ENCODE measurements at regions not wholly inside any gene's neighbourhood (a gene's known extent, or its start where the extent isn't known, plus 50 kb on each side); places are given as distances from the start of the nearest gene placed in this dataset.

DNA sequence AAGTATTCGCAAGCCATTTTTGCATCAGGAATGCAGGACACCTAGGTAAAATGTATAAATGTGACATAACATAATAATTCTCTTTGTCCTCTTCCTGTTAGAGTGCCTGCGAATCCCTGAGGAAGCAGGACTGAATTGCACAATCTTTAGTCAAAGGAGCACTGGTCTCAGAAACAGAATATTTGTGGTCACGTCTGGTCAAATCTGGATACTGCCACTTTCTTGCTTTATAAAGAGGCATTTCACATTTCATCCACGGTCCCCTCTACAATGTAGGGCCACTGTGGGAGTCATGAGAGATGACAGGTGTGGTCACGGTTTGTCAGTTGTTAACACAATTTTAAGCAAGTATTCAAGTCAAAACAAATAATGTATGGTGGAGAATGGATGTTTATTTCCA, 564.0 kb downstream of the IRX1 start (continued):
- TF ChIP-seq EZH2phosphoT487 (IDR thresholded peaks at IDR 0.05; ENCODE audit: unreplicated experiment): no peak
- TF ChIP-seq NANOG (IDR thresholded peaks at IDR 0.05; ENCODE audit: borderline replicate concordance): no peak
- TF ChIP-seq, protein P1, sequence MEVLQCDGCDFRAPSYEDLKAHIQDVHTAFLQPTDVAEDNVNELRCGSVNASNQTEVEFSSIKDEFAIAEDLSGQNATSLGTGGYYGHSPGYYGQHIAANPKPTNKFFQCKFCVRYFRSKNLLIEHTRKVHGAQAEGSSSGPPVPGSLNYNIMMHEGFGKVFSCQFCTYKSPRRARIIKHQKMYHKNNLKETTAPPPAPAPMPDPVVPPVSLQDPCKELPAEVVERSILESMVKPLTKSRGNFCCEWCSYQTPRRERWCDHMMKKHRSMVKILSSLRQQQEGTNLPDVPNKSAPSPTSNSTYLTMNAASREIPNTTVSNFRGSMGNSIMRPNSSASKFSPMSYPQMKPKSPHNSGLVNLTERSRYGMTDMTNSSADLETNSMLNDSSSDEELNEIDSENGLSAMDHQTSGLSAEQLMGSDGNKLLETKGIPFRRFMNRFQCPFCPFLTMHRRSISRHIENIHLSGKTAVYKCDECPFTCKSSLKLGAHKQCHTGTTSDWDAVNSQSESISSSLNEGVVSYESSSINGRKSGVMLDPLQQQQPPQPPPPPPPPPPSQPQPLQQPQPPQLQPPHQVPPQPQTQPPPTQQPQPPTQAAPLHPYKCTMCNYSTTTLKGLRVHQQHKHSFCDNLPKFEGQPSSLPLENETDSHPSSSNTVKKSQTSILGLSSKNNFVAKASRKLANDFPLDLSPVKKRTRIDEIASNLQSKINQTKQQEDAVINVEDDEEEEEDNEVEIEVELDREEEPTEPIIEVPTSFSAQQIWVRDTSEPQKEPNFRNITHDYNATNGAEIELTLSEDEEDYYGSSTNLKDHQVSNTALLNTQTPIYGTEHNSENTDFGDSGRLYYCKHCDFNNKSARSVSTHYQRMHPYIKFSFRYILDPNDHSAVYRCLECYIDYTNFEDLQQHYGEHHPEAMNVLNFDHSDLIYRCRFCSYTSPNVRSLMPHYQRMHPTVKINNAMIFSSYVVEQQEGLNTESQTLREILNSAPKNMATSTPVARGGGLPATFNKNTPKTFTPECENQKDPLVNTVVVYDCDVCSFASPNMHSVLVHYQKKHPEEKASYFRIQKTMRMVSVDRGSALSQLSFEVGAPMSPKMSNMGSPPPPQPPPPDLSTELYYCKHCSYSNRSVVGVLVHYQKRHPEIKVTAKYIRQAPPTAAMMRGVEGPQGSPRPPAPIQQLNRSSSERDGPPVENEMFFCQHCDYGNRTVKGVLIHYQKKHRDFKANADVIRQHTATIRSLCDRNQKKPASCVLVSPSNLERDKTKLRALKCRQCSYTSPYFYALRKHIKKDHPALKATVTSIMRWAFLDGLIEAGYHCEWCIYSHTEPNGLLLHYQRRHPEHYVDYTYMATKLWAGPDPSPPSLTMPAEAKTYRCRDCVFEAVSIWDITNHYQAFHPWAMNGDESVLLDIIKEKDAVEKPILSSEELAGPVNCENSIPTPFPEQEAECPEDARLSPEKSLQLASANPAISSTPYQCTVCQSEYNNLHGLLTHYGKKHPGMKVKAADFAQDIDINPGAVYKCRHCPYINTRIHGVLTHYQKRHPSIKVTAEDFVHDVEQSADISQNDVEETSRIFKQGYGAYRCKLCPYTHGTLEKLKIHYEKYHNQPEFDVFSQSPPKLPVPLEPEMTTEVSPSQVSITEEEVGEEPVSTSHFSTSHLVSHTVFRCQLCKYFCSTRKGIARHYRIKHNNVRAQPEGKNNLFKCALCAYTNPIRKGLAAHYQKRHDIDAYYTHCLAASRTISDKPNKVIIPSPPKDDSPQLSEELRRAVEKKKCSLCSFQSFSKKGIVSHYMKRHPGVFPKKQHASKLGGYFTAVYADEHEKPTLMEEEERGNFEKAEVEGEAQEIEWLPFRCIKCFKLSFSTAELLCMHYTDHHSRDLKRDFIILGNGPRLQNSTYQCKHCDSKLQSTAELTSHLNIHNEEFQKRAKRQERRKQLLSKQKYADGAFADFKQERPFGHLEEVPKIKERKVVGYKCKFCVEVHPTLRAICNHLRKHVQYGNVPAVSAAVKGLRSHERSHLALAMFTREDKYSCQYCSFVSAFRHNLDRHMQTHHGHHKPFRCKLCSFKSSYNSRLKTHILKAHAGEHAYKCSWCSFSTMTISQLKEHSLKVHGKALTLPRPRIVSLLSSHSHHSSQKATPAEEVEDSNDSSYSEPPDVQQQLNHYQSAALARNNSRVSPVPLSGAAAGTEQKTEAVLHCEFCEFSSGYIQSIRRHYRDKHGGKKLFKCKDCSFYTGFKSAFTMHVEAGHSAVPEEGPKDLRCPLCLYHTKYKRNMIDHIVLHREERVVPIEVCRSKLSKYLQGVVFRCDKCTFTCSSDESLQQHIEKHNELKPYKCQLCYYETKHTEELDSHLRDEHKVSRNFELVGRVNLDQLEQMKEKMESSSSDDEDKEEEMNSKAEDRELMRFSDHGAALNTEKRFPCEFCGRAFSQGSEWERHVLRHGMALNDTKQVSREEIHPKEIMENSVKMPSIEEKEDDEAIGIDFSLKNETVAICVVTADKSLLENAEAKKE (CRISPR knock-in tag; IDR thresholded peaks at IDR 0.05): no peak
- TF ChIP-seq POLR2AphosphoS5 (IDR thresholded peaks at IDR 0.05; ENCODE audit: low read depth): no peak

DNA sequence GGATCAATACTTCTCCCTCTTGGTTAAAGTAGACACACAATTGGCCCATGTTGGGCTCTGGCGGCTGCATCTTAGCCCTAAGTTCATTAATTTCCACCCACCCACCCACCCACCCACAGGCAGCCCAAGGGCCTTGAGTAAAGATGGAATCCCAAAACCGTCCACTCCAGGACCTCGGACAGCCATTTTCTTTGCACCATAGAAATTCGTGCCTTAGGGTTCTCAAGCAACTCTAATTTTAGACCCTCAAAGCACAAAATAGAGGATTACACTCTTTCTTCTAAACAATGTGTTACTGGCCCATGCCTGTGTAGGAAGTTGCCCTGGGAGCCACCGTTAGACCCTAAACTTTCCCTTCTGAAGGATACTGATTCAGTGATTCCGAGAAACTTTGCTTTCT, 568.5 kb downstream of the IRX1 start:
- H3K4me1 ChIP-seq (ENCODE audit: insufficient read depth): no peaks in the 10 kb centered on the region
- no peaks in the 10 kb centered on the region for H3K27me3 ChIP-seq (ENCODE audit: insufficient read depth)
- H3K4me2 ChIP-seq: no peak overlapping the region
- Mint-ChIP-seq H3K9me3 (no peaks in the 10 kb centered on the region), H3K27me3 (ENCODE audit: insufficient read depth, low read depth, poor library complexity) (no peaks in the 10 kb centered on the region), H3K4me3 (no peak overlapping the region), H3K4me1 (no peaks in the 10 kb centered on the region), H3K27ac (no peak overlapping the region), H3K36me3 (ENCODE audit: low read depth) (no peaks in the 10 kb centered on the region)
- TF ChIP-seq ZNF114 (CRISPR knock-in tag; IDR thresholded peaks at IDR 0.05) (no peak), STAT1 (IDR thresholded peaks at IDR 0.05; ENCODE audit: unreplicated experiment) (no peak)
- TF ChIP-seq, protein P2, sequence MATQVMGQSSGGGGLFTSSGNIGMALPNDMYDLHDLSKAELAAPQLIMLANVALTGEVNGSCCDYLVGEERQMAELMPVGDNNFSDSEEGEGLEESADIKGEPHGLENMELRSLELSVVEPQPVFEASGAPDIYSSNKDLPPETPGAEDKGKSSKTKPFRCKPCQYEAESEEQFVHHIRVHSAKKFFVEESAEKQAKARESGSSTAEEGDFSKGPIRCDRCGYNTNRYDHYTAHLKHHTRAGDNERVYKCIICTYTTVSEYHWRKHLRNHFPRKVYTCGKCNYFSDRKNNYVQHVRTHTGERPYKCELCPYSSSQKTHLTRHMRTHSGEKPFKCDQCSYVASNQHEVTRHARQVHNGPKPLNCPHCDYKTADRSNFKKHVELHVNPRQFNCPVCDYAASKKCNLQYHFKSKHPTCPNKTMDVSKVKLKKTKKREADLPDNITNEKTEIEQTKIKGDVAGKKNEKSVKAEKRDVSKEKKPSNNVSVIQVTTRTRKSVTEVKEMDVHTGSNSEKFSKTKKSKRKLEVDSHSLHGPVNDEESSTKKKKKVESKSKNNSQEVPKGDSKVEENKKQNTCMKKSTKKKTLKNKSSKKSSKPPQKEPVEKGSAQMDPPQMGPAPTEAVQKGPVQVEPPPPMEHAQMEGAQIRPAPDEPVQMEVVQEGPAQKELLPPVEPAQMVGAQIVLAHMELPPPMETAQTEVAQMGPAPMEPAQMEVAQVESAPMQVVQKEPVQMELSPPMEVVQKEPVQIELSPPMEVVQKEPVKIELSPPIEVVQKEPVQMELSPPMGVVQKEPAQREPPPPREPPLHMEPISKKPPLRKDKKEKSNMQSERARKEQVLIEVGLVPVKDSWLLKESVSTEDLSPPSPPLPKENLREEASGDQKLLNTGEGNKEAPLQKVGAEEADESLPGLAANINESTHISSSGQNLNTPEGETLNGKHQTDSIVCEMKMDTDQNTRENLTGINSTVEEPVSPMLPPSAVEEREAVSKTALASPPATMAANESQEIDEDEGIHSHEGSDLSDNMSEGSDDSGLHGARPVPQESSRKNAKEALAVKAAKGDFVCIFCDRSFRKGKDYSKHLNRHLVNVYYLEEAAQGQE (IDR thresholded peaks at IDR 0.05; ENCODE audit: unreplicated experiment): peak; percentile 8
- TF ChIP-seq, protein P3, sequence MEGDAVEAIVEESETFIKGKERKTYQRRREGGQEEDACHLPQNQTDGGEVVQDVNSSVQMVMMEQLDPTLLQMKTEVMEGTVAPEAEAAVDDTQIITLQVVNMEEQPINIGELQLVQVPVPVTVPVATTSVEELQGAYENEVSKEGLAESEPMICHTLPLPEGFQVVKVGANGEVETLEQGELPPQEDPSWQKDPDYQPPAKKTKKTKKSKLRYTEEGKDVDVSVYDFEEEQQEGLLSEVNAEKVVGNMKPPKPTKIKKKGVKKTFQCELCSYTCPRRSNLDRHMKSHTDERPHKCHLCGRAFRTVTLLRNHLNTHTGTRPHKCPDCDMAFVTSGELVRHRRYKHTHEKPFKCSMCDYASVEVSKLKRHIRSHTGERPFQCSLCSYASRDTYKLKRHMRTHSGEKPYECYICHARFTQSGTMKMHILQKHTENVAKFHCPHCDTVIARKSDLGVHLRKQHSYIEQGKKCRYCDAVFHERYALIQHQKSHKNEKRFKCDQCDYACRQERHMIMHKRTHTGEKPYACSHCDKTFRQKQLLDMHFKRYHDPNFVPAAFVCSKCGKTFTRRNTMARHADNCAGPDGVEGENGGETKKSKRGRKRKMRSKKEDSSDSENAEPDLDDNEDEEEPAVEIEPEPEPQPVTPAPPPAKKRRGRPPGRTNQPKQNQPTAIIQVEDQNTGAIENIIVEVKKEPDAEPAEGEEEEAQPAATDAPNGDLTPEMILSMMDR (conservative IDR thresholded peaks at IDR 0.05; ENCODE audit: low read depth in 2 of 2): no peak
- TF ChIP-seq, protein P4, sequence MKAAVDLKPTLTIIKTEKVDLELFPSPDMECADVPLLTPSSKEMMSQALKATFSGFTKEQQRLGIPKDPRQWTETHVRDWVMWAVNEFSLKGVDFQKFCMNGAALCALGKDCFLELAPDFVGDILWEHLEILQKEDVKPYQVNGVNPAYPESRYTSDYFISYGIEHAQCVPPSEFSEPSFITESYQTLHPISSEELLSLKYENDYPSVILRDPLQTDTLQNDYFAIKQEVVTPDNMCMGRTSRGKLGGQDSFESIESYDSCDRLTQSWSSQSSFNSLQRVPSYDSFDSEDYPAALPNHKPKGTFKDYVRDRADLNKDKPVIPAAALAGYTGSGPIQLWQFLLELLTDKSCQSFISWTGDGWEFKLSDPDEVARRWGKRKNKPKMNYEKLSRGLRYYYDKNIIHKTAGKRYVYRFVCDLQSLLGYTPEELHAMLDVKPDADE (IDR thresholded peaks at IDR 0.05): no peak
- no peaks in the 10 kb centered on the region for H3K79me2 ChIP-seq (replicated peaks; ENCODE audit: insufficient read depth)
- H3K4me3 ChIP-seq: no peak overlapping the region
- ATAC-seq (no peak), DNase-seq (ENCODE audit: low spot score) (no peak)
- no peaks in the 10 kb centered on the region for H3F3A ChIP-seq (replicated peaks; ENCODE audit: low read depth)
- H2AFZ ChIP-seq: no peak overlapping the region
- H3K27ac ChIP-seq (ENCODE audit: low read depth): no peak overlapping the region
- H3K9me2 ChIP-seq (ENCODE audit: insufficient read depth): no peaks in the 10 kb centered on the region; the same call in none of the 2 replicates
- no peaks in the 10 kb centered on the region for H4K20me1 ChIP-seq (replicated peaks; ENCODE audit: insufficient read depth)
- H3K36me3 ChIP-seq (ENCODE audit: insufficient read depth): no peaks in the 10 kb centered on the region

Measured in GM23338 (cell line).